H1 (cell line): ENCODE measurements at regions not wholly inside any gene's neighbourhood (a gene's known extent, or its start where the extent isn't known, plus 50 kb on each side); places are given as distances from the start of the nearest gene placed in this dataset.

Experiments used
- CTCF ChIA-PET: fragments of 300-600 bp; sonication (Branson Sonifier 250); formaldehyde crosslinking; loops from one replicate; lab custom pipeline; 2021; ENCODE audit not compliant: partially characterized antibody; lab: Charles Lee
- POLR2A ChIA-PET: fragments of 300-600 bp; sonication (Branson Sonifier 250); formaldehyde crosslinking; loops from one replicate; lab custom pipeline; 2021; ENCODE audit warnings: inconsistent platforms; ENCODE audit not compliant: partially characterized antibody; lab: Charles Lee
- DNase-seq, 2 experiments: peaks; one replicate each; pipeline versions ENCODE4 v3.0.0 to v3.0.0-alpha.2; 2010 to 2022; ENCODE audit warnings: low spot score in 2 of 2, low read depth in 1 of 2, mixed read lengths in 1 of 2
- FAIRE-seq: peaks from 2 replicates; lab custom pipeline; 2011; peaks lifted over from hg19 to GRCh38; lab: Jason Lieb, UNC
- H2AFZ ChIP-seq: 2 replicates; pipeline ENCODE4 v1.8.1; 2012; ENCODE audit warnings: low read length, inconsistent platforms
- H2AK5ac ChIP-seq: 2 replicates; pipeline ENCODE4 v1.6.1; 2013; ENCODE audit warnings: low read depth, low read length
- H2BK120ac ChIP-seq: replicated peaks from 2 replicates; pipeline ENCODE3; 2013; ENCODE audit warnings: low read depth, low read length, inconsistent platforms
- H2BK12ac ChIP-seq: 2 replicates; pipeline ENCODE4 v1.6.1; 2013; ENCODE audit warnings: low read depth, low read length
- H2BK15ac ChIP-seq: 2 replicates; pipeline ENCODE4 v1.6.1; 2013; ENCODE audit warnings: low read length
- H2BK20ac ChIP-seq: 2 replicates; pipeline ENCODE4 v1.6.1; 2013; ENCODE audit warnings: low read length
- H2BK5ac ChIP-seq: 2 replicates; pipeline ENCODE4 v1.6.1; 2013; ENCODE audit warnings: low read depth, low read length
- H3K14ac ChIP-seq: 2 replicates; pipeline ENCODE4 v1.6.1; 2013; ENCODE audit warnings: inconsistent platforms; ENCODE audit not compliant: insufficient read length
- H3K18ac ChIP-seq: 2 replicates; pipeline ENCODE4 v1.6.1; 2013; ENCODE audit warnings: low read length; ENCODE audit errors: extremely low read depth
- H3K23ac ChIP-seq: 2 replicates; pipeline ENCODE4 v1.6.1; 2013; ENCODE audit warnings: inconsistent platforms; ENCODE audit not compliant: insufficient read length
- H3K23me2 ChIP-seq: 2 replicates; pipeline ENCODE4 v1.6.1; 2013; ENCODE audit warnings: low read depth, low read length
- H3K27ac ChIP-seq: 2 replicates; pipeline ENCODE4 v1.6.1; 2011; ENCODE audit warnings: low read depth, low read length, inconsistent platforms
- H3K27me3 ChIP-seq, 4 experiments: replicated peaks in 1 of 4; 1 replicate in 1 of 4; 2 replicates in 3 of 4; pipeline versions ENCODE4 v1.6.1 to v1.8.1; 2011 to 2013; ENCODE audit warnings: low read length in 3 of 4, mild to moderate bottlenecking in 3 of 4, inconsistent platforms in 2 of 4, mixed read lengths in 2 of 4, moderate library complexity in 1 of 4; ENCODE audit not compliant: control insufficient read depth in 3 of 4, insufficient read depth in 3 of 4; ENCODE audit errors: extremely low read depth in 1 of 4
- H3K36me3 ChIP-seq, 4 experiments: 2 replicates each; pipeline versions ENCODE4 v1.6.1 to v1.8.1; 2011 to 2013; ENCODE audit warnings: mild to moderate bottlenecking in 4 of 4, low read length in 3 of 4, moderate library complexity in 2 of 4, control low read depth in 1 of 4, inconsistent platforms in 1 of 4; ENCODE audit not compliant: insufficient read depth in 4 of 4, control insufficient read depth in 2 of 4
- H3K4ac ChIP-seq: replicated peaks from 2 replicates; pipeline ENCODE3; 2013; ENCODE audit warnings: low read length, low read depth, mixed read lengths, inconsistent platforms; ENCODE audit not compliant: insufficient read length
- H3K4me1 ChIP-seq, 4 experiments: replicated peaks in 1 of 4; 1 replicate in 1 of 4; 2 replicates in 3 of 4; pipeline versions ENCODE4 v1.6.1 to v1.8.1; 2011 to 2013; ENCODE audit warnings: low read length in 3 of 4, inconsistent platforms in 2 of 4, mixed read lengths in 1 of 4; ENCODE audit not compliant: insufficient read depth in 4 of 4, control insufficient read depth in 3 of 4
- H3K4me2 ChIP-seq, 2 experiments: 2 replicates each; pipeline versions ENCODE4 v1.6.1 to v1.8.1; 2011 to 2013; ENCODE audit warnings: low read depth in 2 of 2, low read length in 2 of 2, control low read depth in 1 of 2, inconsistent platforms in 1 of 2, mild to moderate bottlenecking in 1 of 2; ENCODE audit not compliant: insufficient read depth in 1 of 2
- H3K4me3 ChIP-seq, 4 experiments: fragments of 200-600, 300-600 bp in 1 of 4; sonication (generic), shearing (Covaris generic), sonication (Bioruptor Twin) in 1 of 4; 2 replicates each; pipeline versions ENCODE4 v1.5.1 to v1.8.1; 2011 to 2016; ENCODE audit warnings: low read length in 4 of 4, low read depth in 3 of 4, control low read depth in 2 of 4, inconsistent platforms in 2 of 4, mild to moderate bottlenecking in 2 of 4, mixed read lengths in 1 of 4, moderate library complexity in 1 of 4; ENCODE audit not compliant: insufficient read depth in 2 of 4; ENCODE audit errors: extremely low read depth in 1 of 4
- H3K56ac ChIP-seq: replicated peaks from 2 replicates; pipeline ENCODE3; 2013; ENCODE audit warnings: low read depth, mild to moderate bottlenecking, mixed read lengths, low read length, inconsistent platforms; ENCODE audit not compliant: insufficient read length
- H3K79me1 ChIP-seq: 2 replicates; pipeline ENCODE4 v1.6.1; 2013; ENCODE audit warnings: low read depth, low read length, control low read depth
- H3K79me2 ChIP-seq, 2 experiments: 2 replicates each; pipeline versions ENCODE4 v1.6.1 to v1.8.1; 2012 to 2013; ENCODE audit warnings: low read length in 2 of 2, mild to moderate bottlenecking in 2 of 2, inconsistent platforms in 1 of 2; ENCODE audit not compliant: insufficient read depth in 2 of 2, control insufficient read depth in 1 of 2
- H3K9ac ChIP-seq, 4 experiments: replicated peaks in 1 of 4; 1 replicate in 1 of 4; 2 replicates in 3 of 4; pipeline versions ENCODE4 v1.6.1 to v1.8.1; 2011 to 2013; ENCODE audit warnings: low read depth in 3 of 4, low read length in 3 of 4, control low read depth in 2 of 4, mild to moderate bottlenecking in 2 of 4, moderate library complexity in 2 of 4, inconsistent platforms in 1 of 4; ENCODE audit errors: extremely low read depth in 1 of 4
- H3K9me3 ChIP-seq, 2 experiments: 2 replicates each; pipeline versions ENCODE4 v1.6.1 to v1.8.1; 2012 to 2013; ENCODE audit warnings: mild to moderate bottlenecking in 2 of 2, moderate library complexity in 2 of 2, control low read depth in 1 of 2, inconsistent platforms in 1 of 2, low read depth in 1 of 2, low read length in 1 of 2, mixed read lengths in 1 of 2; ENCODE audit not compliant: insufficient read depth in 2 of 2
- H4K20me1 ChIP-seq, 2 experiments: replicated peaks in 1 of 2; 2 replicates each; pipeline versions ENCODE3 to v1.8.1; 2011 to 2013; ENCODE audit warnings: inconsistent platforms in 2 of 2, low read length in 2 of 2, mild to moderate bottlenecking in 1 of 2; ENCODE audit not compliant: insufficient read depth in 2 of 2, control insufficient read depth in 1 of 2
- H4K5ac ChIP-seq: 2 replicates; pipeline ENCODE4 v1.6.1; 2013; ENCODE audit warnings: low read length, low read depth, mixed read lengths, inconsistent platforms; ENCODE audit not compliant: insufficient read length
- H4K8ac ChIP-seq: 2 replicates; pipeline ENCODE4 v1.8.0; 2013; ENCODE audit warnings: mild to moderate bottlenecking, moderate library complexity, low read length, inconsistent platforms; ENCODE audit not compliant: insufficient read depth; ENCODE audit errors: extremely low read depth
- H4K91ac ChIP-seq: replicated peaks from 2 replicates; pipeline ENCODE3; 2013; ENCODE audit warnings: low read length, mixed read lengths, inconsistent platforms; ENCODE audit not compliant: insufficient read length
- BACH1 ChIP-seq: IDR thresholded peaks from 2 replicates; pipeline ENCODE4 v1.6.1; 2012; ENCODE audit warnings: low read length, improper control_type of control experiment
- KDM1A ChIP-seq: fragments of 200-600, 300-600 bp; sonication (generic); IDR thresholded peaks from 2 replicates; pipeline ENCODE4 v1.7.1; 2016; ENCODE audit warnings: mild to moderate bottlenecking, low read length, borderline replicate concordance
- TBP ChIP-seq: IDR thresholded peaks from 2 replicates; pipeline ENCODE4 v1.6.1; 2011; ENCODE audit warnings: low read depth, low read length, improper control_type of control experiment
- WGBS, 2 experiments: shearing (Covaris generic) in 1 of 2; methylation state at CpG; one replicate each; pipeline versions ENCODE4 v1.1.6 to v1.1.7; 2013 to 2015; ENCODE audit warnings: low lambda C conversion rate in 2 of 2, mixed read lengths in 2 of 2, inconsistent platforms in 1 of 2, low coverage in 1 of 2, missing lambda C conversion rate in 1 of 2; ENCODE audit not compliant: insufficient replicate concordance in 2 of 2, insufficient coverage in 1 of 2, insufficient read length in 1 of 2; ENCODE audit errors: extremely low coverage in 1 of 2, missing lambda C conversion rate in 1 of 2; 5-methylcytosine and 5-hydroxymethylcytosine counted together

DNA sequence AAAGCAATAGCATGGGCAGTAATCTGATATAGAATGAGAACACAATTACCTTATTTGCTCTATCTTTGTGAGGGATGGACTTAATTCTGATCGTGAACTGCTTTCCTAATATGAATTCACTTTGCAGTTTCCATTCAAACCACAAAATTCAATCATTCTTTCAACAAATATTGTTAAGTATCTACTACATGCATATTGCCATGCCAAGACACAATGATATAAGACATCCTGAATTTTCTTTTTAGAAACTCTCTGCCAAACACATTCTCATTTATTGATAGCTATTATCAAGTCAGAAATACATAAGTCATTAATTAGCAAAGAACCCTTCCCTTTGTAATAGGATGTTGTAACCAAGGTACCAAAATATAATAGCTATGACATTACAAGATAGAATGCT is 121.6 kb upstream of the TARS1 start:
- H3K9ac ChIP-seq: no peak overlapping the region
- H3K4me1 ChIP-seq: peaks cover 0 to 3% (median 0%) of the 10 kb centered on the region in 4 experiments; a peak in 1 of 7 replicates
- WGBS, 2 experiments: 83% methylated on average over 1 of the region's 1 CpG; no CpG with 5 or more reads in 1 of the 2 experiments
- no peaks in the 10 kb centered on the region for H3K79me2 ChIP-seq
- no peak overlapping the region for H3K27ac ChIP-seq
- no peak overlapping the region for H3K23ac ChIP-seq
- H2BK12ac ChIP-seq: no peak overlapping the region
- H2BK120ac ChIP-seq: no peak overlapping the region
- no peak overlapping the region for H4K91ac ChIP-seq
- no peak overlapping the region for H2AK5ac ChIP-seq
- no peak overlapping the region for H2BK5ac ChIP-seq
- H3K27me3 ChIP-seq: no peaks in the 10 kb centered on the region
- H3K4me2 ChIP-seq: no peak overlapping the region
- H4K5ac ChIP-seq: no peak overlapping the region
- no peak overlapping the region for H3K14ac ChIP-seq
- no peaks in the 10 kb centered on the region for H3K36me3 ChIP-seq
- no peak overlapping the region for H3K4ac ChIP-seq
- no peak overlapping the region for H3K18ac ChIP-seq
- no peak overlapping the region for H2BK15ac ChIP-seq
- H4K8ac ChIP-seq: no peak overlapping the region
- H2AFZ ChIP-seq: no peak overlapping the region
- DNase-seq: no peak
- ChIA-PET POLR2A (no interaction called here), CTCF (interaction anchor here (1.1 to 2.7 kb wide), 4 partner anchors 9 to 23 kb away, joined by 3 to 15 read pairs (median 6); no protein-coding TSS in a partner anchor)
- no peaks in the 10 kb centered on the region for H3K23me2 ChIP-seq
- H2BK20ac ChIP-seq: no peak overlapping the region
- FAIRE-seq: no peak
- no peak overlapping the region for H3K4me3 ChIP-seq
- no peak overlapping the region for H3K56ac ChIP-seq
- no peaks in the 10 kb centered on the region for H3K79me1 ChIP-seq
- H4K20me1 ChIP-seq: no peaks in the 10 kb centered on the region
- no peaks in the 10 kb centered on the region for H3K9me3 ChIP-seq
- TF ChIP-seq TBP: no peak
- no peak for TF ChIP-seq KDM1A
- TF ChIP-seq BACH1: no peak
